Neural cell (in vitro differentiated cells): ENCODE measurements at regions not wholly inside any gene's neighbourhood (a gene's known extent, or its start where the extent isn't known, plus 50 kb on each side); places are given as distances from the start of the nearest gene placed in this dataset.

Source experiments
- CTCF ChIP-seq: fragments of 450-650 bp; IDR thresholded peaks from 2 replicates; pipeline ENCODE4 v1.5.1; 2014; ENCODE audit warnings: antibody characterized with exemption, mild to moderate bottlenecking, moderate library complexity; ENCODE audit not compliant: poor library complexity, severe bottlenecking
- SMC3 ChIP-seq: fragments of 450-650 bp; conservative IDR thresholded peaks from 2 replicates; pipeline ENCODE4 v1.6.1; 2014; ENCODE audit warnings: antibody characterized with exemption, mild to moderate bottlenecking, moderate library complexity; ENCODE audit not compliant: poor library complexity

GRCh38 chr1:42086146-42086545, 67.1 kb upstream of the GUCA2B start:
- TF ChIP-seq CTCF (no peak), SMC3 (no peak)
